Panc1 (cell line): ENCODE measurements at regions not wholly inside any gene's neighbourhood (a gene's known extent, or its start where the extent isn't known, plus 50 kb on each side); places are given as distances from the start of the nearest gene placed in this dataset.

ENCODE experiments used
- ATAC-seq: fragments of 200-7000 bp; cut with Tn5 transposase; 2 replicates; pipeline ENCODE4 v1.9.1; 2020; ENCODE audit warnings: mild to moderate bottlenecking, moderate library complexity
- BruUV-seq: library from RNA; stranded (reverse); fragments of 400-500 nt; replicated peaks from 2 replicates; lab custom pipeline; 2021; lab: Mats Ljungman, UMichigan
- CTCF ChIA-PET: fragments of 300-600 bp; sonication (Branson Sonifier 250); formaldehyde crosslinking; loops from one replicate; lab custom pipeline; 2022; ENCODE audit warnings: antibody characterized with exemption; lab: Charles Lee
- POLR2A ChIA-PET: fragments of 300-600 bp; sonication (Branson Sonifier 250); formaldehyde crosslinking; loops from one replicate; lab custom pipeline; 2022; ENCODE audit warnings: antibody characterized with exemption; lab: Charles Lee
- DNase-seq: peaks from one replicate; pipeline ENCODE4 v3.0.0-alpha.2; 2010; ENCODE audit warnings: low read depth, low spot score
- H3K27ac ChIP-seq: 2 replicates; pipeline ENCODE4 v1.5.1; 2011; ENCODE audit warnings: mild to moderate bottlenecking, low read length, inconsistent platforms
- H3K27me3 ChIP-seq: fragments of 200-500 bp; sonication (Bioruptor generic); 2 replicates; pipeline ENCODE4 v1.6.0; 2014; ENCODE audit warnings: low read length, inconsistent platforms; ENCODE audit not compliant: control insufficient read depth, insufficient read depth
- H3K36me3 ChIP-seq: fragments of 200-500 bp; sonication (Bioruptor generic); 2 replicates; pipeline ENCODE4 v1.5.1; 2014; ENCODE audit warnings: inconsistent platforms, mild to moderate bottlenecking, low read length, moderate library complexity; ENCODE audit not compliant: control insufficient read depth, insufficient read depth
- H3K4me1 ChIP-seq: 2 replicates; pipeline ENCODE4 v1.5.1; 2011; ENCODE audit warnings: inconsistent platforms, mild to moderate bottlenecking, low read length, moderate library complexity; ENCODE audit not compliant: control insufficient read depth, insufficient read depth
- H3K4me3 ChIP-seq, 2 experiments: 2 replicates each; pipeline ENCODE4 v1.5.1; 2011 to 2012; ENCODE audit warnings: low read depth in 2 of 2, low read length in 2 of 2, mild to moderate bottlenecking in 2 of 2, inconsistent platforms in 1 of 2, moderate library complexity in 1 of 2
- H3K9me3 ChIP-seq: fragments of 200-500 bp; sonication (Bioruptor generic); 2 replicates; pipeline ENCODE4 v1.5.1; 2014; ENCODE audit warnings: low read depth, mild to moderate bottlenecking, inconsistent platforms, low read length, moderate library complexity; ENCODE audit not compliant: control insufficient read depth, insufficient read depth
- CTCF ChIP-seq: fragments of 450-650 bp; IDR thresholded peaks from 2 replicates; pipeline ENCODE4 v1.5.1; 2017; ENCODE audit warnings: mild to moderate bottlenecking
- POLR2AphosphoS5 ChIP-seq: IDR thresholded peaks from 2 replicates; pipeline ENCODE4 v1.6.1; 2012; ENCODE audit warnings: mild to moderate bottlenecking, low read depth, low read length, moderate library complexity
- REST ChIP-seq, 2 experiments: IDR thresholded peaks; 2 replicates each; pipeline ENCODE4 v1.6.1; 2011 to 2012; ENCODE audit warnings: low read depth in 2 of 2, control low read depth in 1 of 2, low read length in 1 of 2, mild to moderate bottlenecking in 1 of 2, moderate library complexity in 1 of 2; ENCODE audit not compliant: insufficient read depth in 1 of 2
- SIN3A ChIP-seq: IDR thresholded peaks from 2 replicates; pipeline ENCODE4 v1.6.1; 2012; ENCODE audit warnings: low read depth, mild to moderate bottlenecking, low read length, moderate library complexity, borderline replicate concordance; ENCODE audit not compliant: insufficient read depth
- TCF7L2 ChIP-seq: IDR thresholded peaks from 2 replicates; pipeline ENCODE4 v1.6.1; 2011; ENCODE audit warnings: mild to moderate bottlenecking, low read depth, low read length, inconsistent platforms
- in situ Hi-C: cut with HindIII; loops from 2 replicates; pipeline ENCODE4 v1.10.0; 2016; ENCODE audit warnings: low sequenced_read_pairs, low pct_unique_long_range_greater_than_20kb
- intact Hi-C: fragments of 100-400 bp; cut with micrococcal nuclease; formaldehyde crosslinking; loops from one replicate; pipeline ENCODE4 v1.10.0; 2022; ENCODE audit not compliant: unreplicated experiment

- no peak for ATAC-seq
- H3K4me3 ChIP-seq = no peak overlapping the region
- CTCF ChIA-PET = no interaction called here
- H3K36me3 ChIP-seq = no peaks in the 10 kb centered on the region
- TF ChIP-seq POLR2AphosphoS5 = no peak
- TF ChIP-seq SIN3A = no peak
- TF ChIP-seq TCF7L2 = no peak
- no peak for TF ChIP-seq CTCF
- TF ChIP-seq REST (IDR thresholded peaks at IDR 0.05; ENCODE audit: insufficient read depth in 1 of 2, low read depth in 2 of 2, low read length in 1 of 2) = no peak
- in situ Hi-C loops (no loop called here), intact Hi-C loops (no loop called here)
- no peak for DNase-seq
- no peaks in the 10 kb centered on the region for H3K27me3 ChIP-seq
- POLR2A ChIA-PET = no interaction called here
- H3K4me1 ChIP-seq = no peaks in the 10 kb centered on the region
- no peak overlapping the region for H3K27ac ChIP-seq
- H3K9me3 ChIP-seq = no peaks in the 10 kb centered on the region
- BruUV-seq = no TSS peak
Observed at GRCh38 chr13:111475488-111475887, 155.0 kb downstream of the TEX29 start.

- no TSS peak for BruUV-seq
- in situ Hi-C loops = no loop called here
- intact Hi-C loops = no loop called here
Observed at GRCh38 chr13:111476197-111476596, 155.8 kb downstream of the TEX29 start.

More at GRCh38 chr13:111476197-111476596, 155.8 kb downstream of the TEX29 start:
- H3K36me3 ChIP-seq = no peaks in the 10 kb centered on the region
- no peaks in the 10 kb centered on the region for H3K27me3 ChIP-seq
- no peak for TF ChIP-seq POLR2AphosphoS5
- TF ChIP-seq SIN3A = no peak
- TF ChIP-seq REST (IDR thresholded peaks at IDR 0.05; ENCODE audit: insufficient read depth in 1 of 2, low read depth in 2 of 2, low read length in 1 of 2) = no peak
- TF ChIP-seq CTCF = no peak
- no peak for TF ChIP-seq TCF7L2
- H3K27ac ChIP-seq = no peak overlapping the region
- H3K4me1 ChIP-seq = no peaks in the 10 kb centered on the region
- no peak for ATAC-seq
- CTCF ChIA-PET = no interaction called here
- H3K9me3 ChIP-seq = no peaks in the 10 kb centered on the region
- POLR2A ChIA-PET = no interaction called here
- DNase-seq = no peak
- H3K4me3 ChIP-seq = no peak overlapping the region
